ENCODE measurements at regions not wholly inside any gene's neighbourhood (a gene's known extent, or its start where the extent isn't known, plus 50 kb on each side); places are given as distances from the start of the nearest gene placed in this dataset.

DNA sequence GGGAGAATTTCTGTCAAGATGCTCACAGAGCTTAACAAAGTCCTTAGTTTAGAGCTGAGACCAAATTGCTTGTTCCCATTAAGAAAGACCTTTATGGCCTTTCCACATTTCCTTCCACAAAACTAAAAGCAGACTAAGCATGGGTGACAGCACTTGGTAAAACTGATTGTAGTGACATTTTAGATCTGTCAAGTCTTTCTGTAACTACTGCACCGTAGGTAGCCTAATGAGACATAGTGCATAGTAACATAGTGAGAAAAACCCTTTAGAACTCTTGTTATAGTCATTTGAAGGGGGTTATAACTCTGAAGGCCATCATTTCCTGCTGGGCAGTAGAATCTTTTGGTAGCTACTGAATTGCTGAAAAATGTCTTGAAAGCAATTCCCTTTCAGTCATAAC is 990.9 kb upstream of the CNTN5 start:
- TF ChIP-seq, protein P1, sequence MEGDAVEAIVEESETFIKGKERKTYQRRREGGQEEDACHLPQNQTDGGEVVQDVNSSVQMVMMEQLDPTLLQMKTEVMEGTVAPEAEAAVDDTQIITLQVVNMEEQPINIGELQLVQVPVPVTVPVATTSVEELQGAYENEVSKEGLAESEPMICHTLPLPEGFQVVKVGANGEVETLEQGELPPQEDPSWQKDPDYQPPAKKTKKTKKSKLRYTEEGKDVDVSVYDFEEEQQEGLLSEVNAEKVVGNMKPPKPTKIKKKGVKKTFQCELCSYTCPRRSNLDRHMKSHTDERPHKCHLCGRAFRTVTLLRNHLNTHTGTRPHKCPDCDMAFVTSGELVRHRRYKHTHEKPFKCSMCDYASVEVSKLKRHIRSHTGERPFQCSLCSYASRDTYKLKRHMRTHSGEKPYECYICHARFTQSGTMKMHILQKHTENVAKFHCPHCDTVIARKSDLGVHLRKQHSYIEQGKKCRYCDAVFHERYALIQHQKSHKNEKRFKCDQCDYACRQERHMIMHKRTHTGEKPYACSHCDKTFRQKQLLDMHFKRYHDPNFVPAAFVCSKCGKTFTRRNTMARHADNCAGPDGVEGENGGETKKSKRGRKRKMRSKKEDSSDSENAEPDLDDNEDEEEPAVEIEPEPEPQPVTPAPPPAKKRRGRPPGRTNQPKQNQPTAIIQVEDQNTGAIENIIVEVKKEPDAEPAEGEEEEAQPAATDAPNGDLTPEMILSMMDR (conservative IDR thresholded peaks at IDR 0.05), result no peak
- TF ChIP-seq EZH2 (IDR thresholded peaks at IDR 0.05; ENCODE audit: low read depth), result no peak

Data from PC-9 (cell line).